ENCODE measurements at regions not wholly inside any gene's neighbourhood (a gene's known extent, or its start where the extent isn't known, plus 50 kb on each side); places are given as distances from the start of the nearest gene placed in this dataset.

DNA sequence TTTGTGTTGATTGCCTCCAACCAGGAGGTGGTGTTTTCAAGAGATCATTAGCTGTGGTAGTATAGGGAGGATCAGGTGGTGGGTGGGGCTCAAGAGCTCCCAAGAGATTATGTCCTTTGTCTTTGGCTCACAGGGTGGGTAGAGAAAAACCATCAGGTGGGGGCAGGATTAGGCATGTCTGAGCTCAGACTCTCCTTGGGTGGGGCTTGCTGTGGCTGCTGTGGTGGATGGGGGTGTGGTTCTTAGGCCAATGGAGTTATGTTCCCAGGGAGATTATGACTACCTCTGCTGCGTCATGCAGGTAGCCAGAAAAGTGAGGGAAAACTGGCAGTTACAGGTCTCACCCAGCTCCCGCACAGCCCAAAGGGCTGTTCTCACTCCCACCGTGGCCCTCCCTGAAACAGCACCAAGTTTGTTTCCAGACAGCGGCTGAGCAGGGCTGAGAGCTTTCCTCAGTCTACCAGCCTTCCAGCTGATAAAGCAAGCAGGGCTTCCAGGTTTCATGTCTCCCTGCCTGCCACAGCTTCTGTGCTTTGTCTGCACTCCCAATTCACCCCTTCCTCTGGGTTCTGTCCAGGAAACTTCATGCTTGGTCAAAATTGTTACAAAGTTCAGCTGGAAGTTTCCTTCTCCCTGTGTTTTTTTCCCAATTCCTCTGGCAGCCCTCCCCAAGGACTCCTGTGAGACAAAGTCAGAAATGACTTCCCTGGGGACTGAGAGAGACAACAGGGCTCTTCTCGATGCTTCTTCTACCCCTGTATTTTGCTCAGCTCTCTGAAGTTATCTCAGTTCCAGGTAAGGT lies 481.1 kb upstream of the MAN1A1 start:
- TF ChIP-seq POLR2AphosphoS5 (IDR thresholded peaks at IDR 0.05; ENCODE audit: low read depth, low read length) (no peak), POLR2G (IDR thresholded peaks at IDR 0.05; ENCODE audit: low read depth, low read length) (no peak), ETV6 (CRISPR knock-in tag; conservative IDR thresholded peaks at IDR 0.05) (no peak), EHMT2 (IDR thresholded peaks at IDR 0.05; ENCODE audit: borderline replicate concordance, low read depth, low read length) (no peak), ZNF24 (IDR thresholded peaks at IDR 0.05) (no peak), TCF7L2 (IDR thresholded peaks at IDR 0.05; ENCODE audit: low read depth, low read length) (no peak)
- TF ChIP-seq, protein P1, sequence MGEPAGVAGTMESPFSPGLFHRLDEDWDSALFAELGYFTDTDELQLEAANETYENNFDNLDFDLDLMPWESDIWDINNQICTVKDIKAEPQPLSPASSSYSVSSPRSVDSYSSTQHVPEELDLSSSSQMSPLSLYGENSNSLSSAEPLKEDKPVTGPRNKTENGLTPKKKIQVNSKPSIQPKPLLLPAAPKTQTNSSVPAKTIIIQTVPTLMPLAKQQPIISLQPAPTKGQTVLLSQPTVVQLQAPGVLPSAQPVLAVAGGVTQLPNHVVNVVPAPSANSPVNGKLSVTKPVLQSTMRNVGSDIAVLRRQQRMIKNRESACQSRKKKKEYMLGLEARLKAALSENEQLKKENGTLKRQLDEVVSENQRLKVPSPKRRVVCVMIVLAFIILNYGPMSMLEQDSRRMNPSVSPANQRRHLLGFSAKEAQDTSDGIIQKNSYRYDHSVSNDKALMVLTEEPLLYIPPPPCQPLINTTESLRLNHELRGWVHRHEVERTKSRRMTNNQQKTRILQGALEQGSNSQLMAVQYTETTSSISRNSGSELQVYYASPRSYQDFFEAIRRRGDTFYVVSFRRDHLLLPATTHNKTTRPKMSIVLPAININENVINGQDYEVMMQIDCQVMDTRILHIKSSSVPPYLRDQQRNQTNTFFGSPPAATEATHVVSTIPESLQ (CRISPR knock-in tag; conservative IDR thresholded peaks at IDR 0.05), result no peak
